ENCODE measurements at regions not wholly inside any gene's neighbourhood (a gene's known extent, or its start where the extent isn't known, plus 50 kb on each side); places are given as distances from the start of the nearest gene placed in this dataset.

- FAIRE-seq (no peak), DNase-seq (ENCODE audit: insufficient read length, low spot score) (no peak)
Observed at GRCh38 chr13:31923134-31923763, 108.3 kb upstream of the FRY start.

GRCh38 chr13:31925079-31925478 is 106.5 kb upstream of the FRY start:
- FAIRE-seq = no peak
- no peak for DNase-seq (ENCODE audit: insufficient read length, low spot score)

- no peak for FAIRE-seq
- no peak for DNase-seq (ENCODE audit: insufficient read length, low spot score)
Observed at GRCh38 chr13:31927219-31927653, 104.3 kb upstream of the FRY start.

GRCh38 chr13:31929031-31929770 is 102.4 kb upstream of the FRY start:
- DNase-seq (ENCODE audit: insufficient read length, low spot score) (no peak), FAIRE-seq (no peak)

GRCh38 chr13:31930490-31930889 is 101.1 kb upstream of the FRY start:
- no peak for FAIRE-seq
- no peak for DNase-seq (ENCODE audit: insufficient read length, low spot score)

- peak; percentile 36 for DNase-seq (ENCODE audit: insufficient read length, low spot score)
- FAIRE-seq = peak; percentile 76
Observed at GRCh38 chr13:31930901-31931522, 100.6 kb upstream of the FRY start.

GRCh38 chr13:31937436-31937835 is 94.1 kb upstream of the FRY start:
- no peak for DNase-seq (ENCODE audit: insufficient read length, low spot score)
- FAIRE-seq = no peak

- no peak for FAIRE-seq
- DNase-seq (ENCODE audit: insufficient read length, low spot score) = no peak
Observed at GRCh38 chr13:31940076-31940475, 91.5 kb upstream of the FRY start.

- FAIRE-seq = no peak
Observed at GRCh38 chr13:31943591-31943990, 88.0 kb upstream of the FRY start.

GRCh38 chr13:31944262-31945160 is 87.1 kb upstream of the FRY start:
- FAIRE-seq = no peak
- DNase-seq (ENCODE audit: insufficient read length, low spot score) = no peak

More at GRCh38 chr13:31943591-31943990, 88.0 kb upstream of the FRY start:
- DNase-seq (ENCODE audit: insufficient read length, low spot score) = no peak

GRCh38 chr13:31945202-31945961 is 86.2 kb upstream of the FRY start:
- no peak for FAIRE-seq
- no peak for DNase-seq (ENCODE audit: insufficient read length, low spot score)

GRCh38 chr13:31946091-31946770 is 85.3 kb upstream of the FRY start:
- DNase-seq (ENCODE audit: insufficient read length, low spot score) = no peak

GRCh38 chr13:31947105-31947504 is 84.5 kb upstream of the FRY start:
- DNase-seq (ENCODE audit: insufficient read length, low spot score) (no peak), FAIRE-seq (no peak)

More at GRCh38 chr13:31946091-31946770, 85.3 kb upstream of the FRY start:
- FAIRE-seq = no peak

- FAIRE-seq (no peak), DNase-seq (ENCODE audit: insufficient read length, low spot score) (no peak)
Observed at GRCh38 chr13:31947506-31947905, 84.1 kb upstream of the FRY start.

- no peak for FAIRE-seq
Observed at GRCh38 chr13:31949486-31949885, 82.1 kb upstream of the FRY start.

GRCh38 chr13:31950111-31950815 is 81.3 kb upstream of the FRY start:
- peak; percentile 4 for FAIRE-seq

More at GRCh38 chr13:31949486-31949885, 82.1 kb upstream of the FRY start:
- no peak for DNase-seq (ENCODE audit: insufficient read length, low spot score)

GRCh38 chr13:31951215-31951678 is 80.3 kb upstream of the FRY start:
- FAIRE-seq = peak; percentile 96
- DNase-seq (ENCODE audit: insufficient read length, low spot score) = peak; percentile 27

More at GRCh38 chr13:31950111-31950815, 81.3 kb upstream of the FRY start:
- no peak for DNase-seq (ENCODE audit: insufficient read length, low spot score)

GRCh38 chr13:31952641-31953380 is 78.8 kb upstream of the FRY start:
- DNase-seq (ENCODE audit: insufficient read length, low spot score) (no peak), FAIRE-seq (no peak)

All from GM19239 (cell line).